HEK293 (cell line): ENCODE measurements at regions not wholly inside any gene's neighbourhood (a gene's known extent, or its start where the extent isn't known, plus 50 kb on each side); places are given as distances from the start of the nearest gene placed in this dataset.

Experiments used
- CTCF ChIP-seq: fragments of 450-650 bp; formaldehyde crosslinking; IDR thresholded peaks from 2 replicates; pipeline ENCODE4 v1.5.1; 2016; ENCODE audit warnings: missing biosample characterization, missing genetic modification characterization
- HOXA7 ChIP-seq: sonication (generic); formaldehyde crosslinking; IDR thresholded peaks from 2 replicates; pipeline ENCODE4 v1.8.1; 2022; ENCODE audit warnings: missing genetic modification reagents, borderline replicate concordance
- REST ChIP-seq: fragments of 450-650 bp; formaldehyde crosslinking; IDR thresholded peaks from 2 replicates; pipeline ENCODE4 v1.5.1; 2016; ENCODE audit warnings: missing biosample characterization, missing genetic modification characterization
- YY1 ChIP-seq: fragments of 450-650 bp; formaldehyde crosslinking; IDR thresholded peaks from 2 replicates; pipeline ENCODE4 v1.5.1; 2018; ENCODE audit warnings: missing biosample characterization, missing genetic modification characterization
- ZNF10 ChIP-seq: fragments of 450-650 bp; formaldehyde crosslinking; IDR thresholded peaks from 2 replicates; pipeline ENCODE4 v1.5.1; 2017; ENCODE audit warnings: missing biosample characterization, missing genetic modification characterization
- ZNF18 ChIP-seq: fragments of 450-650 bp; formaldehyde crosslinking; IDR thresholded peaks from 2 replicates; pipeline ENCODE4 v1.5.1; 2016; ENCODE audit warnings: missing biosample characterization, missing genetic modification characterization
- ZNF629 ChIP-seq: fragments of 450-650 bp; formaldehyde crosslinking; IDR thresholded peaks from 2 replicates; pipeline ENCODE4 v1.5.1; 2017; ENCODE audit warnings: missing biosample characterization, missing genetic modification characterization
- ZNF843 ChIP-seq: fragments of 450-650 bp; formaldehyde crosslinking; IDR thresholded peaks from 2 replicates; pipeline ENCODE4 v1.5.1; 2016; ENCODE audit warnings: missing biosample characterization, missing genetic modification characterization
- TF ChIP-seq, protein P1 (sequence below): fragments of 450-650 bp; formaldehyde crosslinking; IDR thresholded peaks from 2 replicates; pipeline ENCODE4 v1.5.1; 2016; ENCODE audit warnings: missing biosample characterization, missing genetic modification characterization, low read depth
- TF ChIP-seq, protein P2 (sequence below): fragments of 450-650 bp; formaldehyde crosslinking; IDR thresholded peaks from 2 replicates; pipeline ENCODE4 v1.5.1; 2016; ENCODE audit warnings: missing biosample characterization, missing genetic modification characterization

GRCh38 chr4:111847296-111848008 is 297.8 kb upstream of the FAM241A start:
- TF ChIP-seq CTCF (tag by site-specific recombination) (no peak), YY1 (tag by site-specific recombination) (no peak), ZNF843 (tag by site-specific recombination) (no peak), ZNF18 (no peak), HOXA7 (CRISPR knock-in tag) (no peak), REST (tag by site-specific recombination) (no peak), ZNF10 (tag by site-specific recombination) (no peak), ZNF629 (tag by site-specific recombination) (no peak)
- TF ChIP-seq, protein P1, sequence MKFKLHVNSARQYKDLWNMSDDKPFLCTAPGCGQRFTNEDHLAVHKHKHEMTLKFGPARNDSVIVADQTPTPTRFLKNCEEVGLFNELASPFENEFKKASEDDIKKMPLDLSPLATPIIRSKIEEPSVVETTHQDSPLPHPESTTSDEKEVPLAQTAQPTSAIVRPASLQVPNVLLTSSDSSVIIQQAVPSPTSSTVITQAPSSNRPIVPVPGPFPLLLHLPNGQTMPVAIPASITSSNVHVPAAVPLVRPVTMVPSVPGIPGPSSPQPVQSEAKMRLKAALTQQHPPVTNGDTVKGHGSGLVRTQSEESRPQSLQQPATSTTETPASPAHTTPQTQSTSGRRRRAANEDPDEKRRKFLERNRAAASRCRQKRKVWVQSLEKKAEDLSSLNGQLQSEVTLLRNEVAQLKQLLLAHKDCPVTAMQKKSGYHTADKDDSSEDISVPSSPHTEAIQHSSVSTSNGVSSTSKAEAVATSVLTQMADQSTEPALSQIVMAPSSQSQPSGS: no peak
- TF ChIP-seq, protein P2, sequence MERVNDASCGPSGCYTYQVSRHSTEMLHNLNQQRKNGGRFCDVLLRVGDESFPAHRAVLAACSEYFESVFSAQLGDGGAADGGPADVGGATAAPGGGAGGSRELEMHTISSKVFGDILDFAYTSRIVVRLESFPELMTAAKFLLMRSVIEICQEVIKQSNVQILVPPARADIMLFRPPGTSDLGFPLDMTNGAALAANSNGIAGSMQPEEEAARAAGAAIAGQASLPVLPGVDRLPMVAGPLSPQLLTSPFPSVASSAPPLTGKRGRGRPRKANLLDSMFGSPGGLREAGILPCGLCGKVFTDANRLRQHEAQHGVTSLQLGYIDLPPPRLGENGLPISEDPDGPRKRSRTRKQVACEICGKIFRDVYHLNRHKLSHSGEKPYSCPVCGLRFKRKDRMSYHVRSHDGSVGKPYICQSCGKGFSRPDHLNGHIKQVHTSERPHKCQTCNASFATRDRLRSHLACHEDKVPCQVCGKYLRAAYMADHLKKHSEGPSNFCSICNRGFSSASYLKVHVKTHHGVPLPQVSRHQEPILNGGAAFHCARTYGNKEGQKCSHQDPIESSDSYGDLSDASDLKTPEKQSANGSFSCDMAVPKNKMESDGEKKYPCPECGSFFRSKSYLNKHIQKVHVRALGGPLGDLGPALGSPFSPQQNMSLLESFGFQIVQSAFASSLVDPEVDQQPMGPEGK (tag by site-specific recombination): no peak
